Caco-2 (cell line): ENCODE measurements at regions not wholly inside any gene's neighbourhood (a gene's known extent, or its start where the extent isn't known, plus 50 kb on each side); places are given as distances from the start of the nearest gene placed in this dataset.

Experiments used
- BruUV-seq: library from RNA; stranded (reverse); fragments of 400-500 nt; replicated peaks from 2 replicates; lab custom pipeline; 2021; lab: Mats Ljungman, UMichigan
- CTCF ChIA-PET: fragments of 300-600 bp; sonication (Branson Sonifier 250); formaldehyde crosslinking; loops from one replicate; lab custom pipeline; 2022; ENCODE audit warnings: antibody characterized with exemption; lab: Charles Lee
- POLR2A ChIA-PET: fragments of 300-600 bp; sonication (Branson Sonifier 250); formaldehyde crosslinking; loops from one replicate; lab custom pipeline; 2022; ENCODE audit warnings: antibody characterized with exemption; lab: Charles Lee
- DNase-seq, 2 experiments: peaks; one replicate each; pipeline versions ENCODE4 v3.0.0 to v3.0.0-alpha.2; 2020 to 2022
- H3K27me3 ChIP-seq: replicated peaks from 2 replicates; pipeline ENCODE4 v1.6.0; 2011; ENCODE audit warnings: low read length; ENCODE audit not compliant: control insufficient read depth, insufficient read depth
- H3K36me3 ChIP-seq: 2 replicates; pipeline ENCODE4 v1.5.1; 2011; ENCODE audit warnings: low read length; ENCODE audit not compliant: control insufficient read depth, insufficient read depth
- H3K4me1 ChIP-seq: fragments of 250-450 bp; sonication (Bioruptor Pico); 2 replicates; pipeline ENCODE4 v1.5.1; 2020; ENCODE audit warnings: mild to moderate bottlenecking
- H3K4me3 ChIP-seq: 2 replicates; pipeline ENCODE4 v1.5.1; 2011; ENCODE audit warnings: low read depth, mild to moderate bottlenecking, control low read depth, low read length
- H3K9me3 ChIP-seq: fragments of 250-450 bp; sonication (Bioruptor Pico); 2 replicates; pipeline ENCODE4 v1.5.1; 2020; ENCODE audit warnings: mild to moderate bottlenecking, moderate library complexity
- H3K27ac Mint-ChIP-seq: one replicate; pipeline ENCODE4 v1.8.0; 2022; ENCODE audit warnings: mixed read lengths; ENCODE audit not compliant: unreplicated experiment
- H3K27me3 Mint-ChIP-seq: one replicate; pipeline ENCODE4 v1.8.0; 2022; ENCODE audit warnings: mixed read lengths; ENCODE audit not compliant: insufficient read depth, unreplicated experiment
- H3K36me3 Mint-ChIP-seq: one replicate; pipeline ENCODE4 v1.8.0; 2022; ENCODE audit warnings: mild to moderate bottlenecking, mixed read lengths; ENCODE audit not compliant: insufficient read depth, unreplicated experiment
- H3K4me1 Mint-ChIP-seq: one replicate; pipeline ENCODE4 v1.8.0; 2022; ENCODE audit warnings: low read depth, mixed read lengths; ENCODE audit not compliant: unreplicated experiment
- H3K4me3 Mint-ChIP-seq: one replicate; pipeline ENCODE4 v1.8.0; 2022; ENCODE audit warnings: mild to moderate bottlenecking, moderate library complexity, mixed read lengths; ENCODE audit not compliant: unreplicated experiment
- H3K9me3 Mint-ChIP-seq: one replicate; pipeline ENCODE4 v1.8.0; 2022; ENCODE audit warnings: mixed read lengths; ENCODE audit not compliant: unreplicated experiment
- CTCF ChIP-seq, 2 experiments: fragments of 200-600 bp in 1 of 2; IDR thresholded peaks; 1 replicate in 1 of 2; 2 replicates in 1 of 2; pipeline versions ENCODE4 v1.5.1 to v1.8.0; 2011 to 2022; ENCODE audit warnings: antibody characterized with exemption in 1 of 2, control low read depth in 1 of 2, inconsistent platforms in 1 of 2, low read depth in 1 of 2, low read length in 1 of 2, mild to moderate bottlenecking in 1 of 2, moderate library complexity in 1 of 2; ENCODE audit not compliant: insufficient read depth in 1 of 2, severe bottlenecking in 1 of 2, unreplicated experiment in 1 of 2
- intact Hi-C: fragments of 100-400 bp; cut with micrococcal nuclease; formaldehyde crosslinking; loops from one replicate; pipeline ENCODE4 v1.10.0; 2022; ENCODE audit not compliant: unreplicated experiment

GRCh38 chr5:69042500-69042899, 51.3 kb upstream of the SLC30A5 start:
- H3K4me1 Mint-ChIP-seq = peaks cover 6% of the 10 kb centered on the region
- peaks cover 6% of the 10 kb centered on the region; the same call in 1 of the 2 replicates for H3K4me1 ChIP-seq
- no peaks in the 10 kb centered on the region for H3K27me3 Mint-ChIP-seq
- POLR2A ChIA-PET = interaction anchor here (1.0 kb wide), 1 partner anchor 52 kb away, joined by 3 read pairs; the partner anchor contains the start of gene SLC30A5
- peaks cover 5% of the 10 kb centered on the region for H3K36me3 Mint-ChIP-seq
- H3K9me3 ChIP-seq = no peaks in the 10 kb centered on the region
- peak overlapping the region; percentile 89 for H3K4me3 Mint-ChIP-seq
- no TSS peak for BruUV-seq
- no peaks in the 10 kb centered on the region for H3K27me3 ChIP-seq
- no peaks in the 10 kb centered on the region for H3K9me3 Mint-ChIP-seq
- intact Hi-C loops = loop anchor here (5.0 kb wide), 1 partner anchor 325 kb away; the partner anchor contains the start of genes AK6, RAD17 and TAF9
- no peaks in the 10 kb centered on the region for H3K36me3 ChIP-seq
- H3K27ac Mint-ChIP-seq = peak overlapping the region; percentile 71
- no peak for DNase-seq
- no peak overlapping the region for H3K4me3 ChIP-seq
- CTCF ChIA-PET = interaction anchor here (0.5 to 1.9 kb wide), 8 partner anchors 14 to 292 kb away, joined by 3 to 28 read pairs (median 6); partner anchors contain the start of gene SLC30A5
- no peak for TF ChIP-seq CTCF (IDR thresholded peaks at IDR 0.05; ENCODE audit: insufficient read depth in 1 of 2, low read depth in 1 of 2, low read length in 1 of 2, severe bottlenecking in 1 of 2, unreplicated experiment in 1 of 2)

GRCh38 chr5:69042915-69043654, 50.7 kb upstream of the SLC30A5 start:
- peak; percentile 80 to 81 for DNase-seq
- peaks cover 5% of the 10 kb centered on the region for H3K36me3 Mint-ChIP-seq
- ChIA-PET POLR2A (interaction anchor here (0.5 to 1.4 kb wide), 3 partner anchors 50 to 157 kb away, joined by 3 to 4 read pairs (median 3); partner anchors contain the start of gene SLC30A5), CTCF (interaction anchor here (0.5 to 1.9 kb wide), 10 partner anchors 14 to 520 kb away, joined by 3 to 28 read pairs (median 4); partner anchors contain the start of gene SLC30A5)
- no peaks in the 10 kb centered on the region for H3K9me3 Mint-ChIP-seq
- Histone ChIP-seq H3K4me3 (peak overlapping the region; percentile 45), H3K36me3 (no peaks in the 10 kb centered on the region; the same call in 1 of the 2 replicates), H3K9me3 (no peaks in the 10 kb centered on the region), H3K27me3 (no peaks in the 10 kb centered on the region), H3K4me1 (peaks cover 6% of the 10 kb centered on the region; the same call in 1 of the 2 replicates)
- H3K27ac Mint-ChIP-seq = peak overlapping the region; percentile 71
- H3K4me1 Mint-ChIP-seq = peaks cover 6% of the 10 kb centered on the region
- intact Hi-C loops = loop anchor here (1.0 to 5.0 kb wide), 3 partner anchors 36 to 324 kb away; partner anchors contain the start of genes AK6, RAD17 and TAF9
- H3K27me3 Mint-ChIP-seq = no peaks in the 10 kb centered on the region
- peak; percentile 74 to 82 for TF ChIP-seq CTCF (IDR thresholded peaks at IDR 0.05; ENCODE audit: insufficient read depth in 1 of 2, low read depth in 1 of 2, low read length in 1 of 2, severe bottlenecking in 1 of 2, unreplicated experiment in 1 of 2)
- BruUV-seq = no TSS peak
- H3K4me3 Mint-ChIP-seq = peak overlapping the region; percentile 89

- DNase-seq = no peak
- H3K27me3 Mint-ChIP-seq = no peaks in the 10 kb centered on the region
- Histone ChIP-seq H3K4me1 (peaks cover 6% of the 10 kb centered on the region; the same call in 1 of the 2 replicates), H3K36me3 (no peaks in the 10 kb centered on the region; the same call in 1 of the 2 replicates), H3K9me3 (no peaks in the 10 kb centered on the region), H3K27me3 (no peaks in the 10 kb centered on the region), H3K4me3 (peak overlapping the region; percentile 45)
- ChIA-PET POLR2A (interaction anchor here (1.4 kb wide), 1 partner anchor 50 kb away, joined by 3 read pairs; no protein-coding TSS in a partner anchor), CTCF (interaction anchor here (1.4 to 1.9 kb wide), 3 partner anchors 40 to 291 kb away, joined by 7 to 28 read pairs (median 19); partner anchors contain the start of gene SLC30A5)
- H3K36me3 Mint-ChIP-seq = peaks cover 5% of the 10 kb centered on the region
- H3K27ac Mint-ChIP-seq = peak overlapping the region; percentile 71
- intact Hi-C loops = loop anchor here (1.0 to 5.0 kb wide), 3 partner anchors 36 to 324 kb away; partner anchors contain the start of genes AK6, RAD17 and TAF9
- H3K4me3 Mint-ChIP-seq = peak overlapping the region; percentile 89
- TF ChIP-seq CTCF (IDR thresholded peaks at IDR 0.05; ENCODE audit: insufficient read depth in 1 of 2, low read depth in 1 of 2, low read length in 1 of 2, severe bottlenecking in 1 of 2, unreplicated experiment in 1 of 2) = no peak
- no TSS peak for BruUV-seq
- no peaks in the 10 kb centered on the region for H3K9me3 Mint-ChIP-seq
- H3K4me1 Mint-ChIP-seq = peaks cover 6% of the 10 kb centered on the region
Measured at GRCh38 chr5:69043655-69043996, 50.2 kb upstream of the SLC30A5 start.
